Tibial artery (tissue), 4 donors: ENCODE measurements at regions not wholly inside any gene's neighbourhood (a gene's known extent, or its start where the extent isn't known, plus 50 kb on each side); places are given as distances from the start of the nearest gene placed in this dataset.

Experiments used
- DNase-seq, 2 donors: peaks; one replicate each; pipeline ENCODE4 v3.0.0-alpha.2; 2019
- H3K27ac ChIP-seq, 2 donors: fragments of 200-600 bp; sonication (generic) in 1 of 2; 1 replicate in 1 of 2; 2 replicates in 1 of 2; pipeline ENCODE4 v1.5.1; 2018 to 2019; ENCODE audit warnings: mild to moderate bottlenecking in 1 of 2
- H3K27me3 ChIP-seq, 2 donors: fragments of 200-600 bp; sonication (generic) in 1 of 2; one replicate each; pipeline versions ENCODE4 v1.5.1 to v1.6.0; 2016 to 2019
- H3K36me3 ChIP-seq, 3 donors: fragments of 200-600 bp; sonication (generic) in 2 of 3; one replicate each; pipeline ENCODE4 v1.5.1; 2016 to 2019; ENCODE audit warnings: mild to moderate bottlenecking in 2 of 3
- H3K4me1 ChIP-seq, 4 donors: fragments of 200-600 bp; sonication (generic) in 2 of 4; 1 replicate in 3 of 4; 2 replicates in 1 of 4; pipeline ENCODE4 v1.5.1; 2016 to 2019
- H3K4me3 ChIP-seq, 2 donors: fragments of 200-600 bp; sonication (generic) in 1 of 2; 1 replicate in 1 of 2; 2 replicates in 1 of 2; pipeline ENCODE4 v1.5.1; 2018 to 2019; ENCODE audit warnings: mild to moderate bottlenecking in 2 of 2
- H3K9me3 ChIP-seq, 3 donors: fragments of 200-600 bp; sonication (generic) in 1 of 3; one replicate each; pipeline ENCODE4 v1.5.1; 2016 to 2019
- CTCF ChIP-seq, 2 experiments: fragments of 200-600 bp in 1 of 2; fragments of 450-650 bp in 1 of 2; IDR thresholded peaks; one replicate each; pipeline ENCODE4 v1.5.1; 2017 to 2019; ENCODE audit warnings: antibody characterized with exemption in 2 of 2, mild to moderate bottlenecking in 1 of 2, moderate library complexity in 1 of 2
- intact Hi-C: fragments of 100-400 bp; cut with DNase I; formaldehyde crosslinking; loops from one replicate; pipeline ENCODE4 v1.15.0; 2023; ENCODE audit warnings: low total_unique reads

GRCh38 chr13:21929400-21929799, 258.5 kb downstream of the FGF9 start:
- H3K36me3 ChIP-seq: no peaks in the 10 kb centered on the region
- no peak for DNase-seq
- H3K27me3 ChIP-seq: no peaks in the 10 kb centered on the region
- no peak overlapping the region for H3K4me3 ChIP-seq
- no peak overlapping the region for H3K27ac ChIP-seq
- no peaks in the 10 kb centered on the region for H3K9me3 ChIP-seq
- no peak for TF ChIP-seq CTCF (IDR thresholded peaks at IDR 0.05)
- H3K4me1 ChIP-seq: no peaks in the 10 kb centered on the region
- intact Hi-C loops: no loop called here

GRCh38 chr13:21930536-21930935, 259.7 kb downstream of the FGF9 start:
- DNase-seq: no peak
- intact Hi-C loops: no loop called here
- no peaks in the 10 kb centered on the region for H3K36me3 ChIP-seq
- H3K27ac ChIP-seq: no peak overlapping the region
- H3K4me3 ChIP-seq: no peak overlapping the region
- H3K27me3 ChIP-seq: peaks cover 0 to 4% of the 10 kb centered on the region in 2 donors
- TF ChIP-seq CTCF (IDR thresholded peaks at IDR 0.05): no peak
- no peaks in the 10 kb centered on the region for H3K4me1 ChIP-seq
- no peaks in the 10 kb centered on the region for H3K9me3 ChIP-seq

GRCh38 chr13:21932578-21932977, 261.7 kb downstream of the FGF9 start:
- intact Hi-C loops: no loop called here
- no peaks in the 10 kb centered on the region for H3K4me1 ChIP-seq
- no peak for TF ChIP-seq CTCF (IDR thresholded peaks at IDR 0.05)
- H3K27me3 ChIP-seq: peaks cover 0 to 4% of the 10 kb centered on the region in 2 donors
- DNase-seq: no peak
- H3K9me3 ChIP-seq: no peaks in the 10 kb centered on the region
- H3K4me3 ChIP-seq: no peak overlapping the region
- no peaks in the 10 kb centered on the region for H3K36me3 ChIP-seq
- H3K27ac ChIP-seq: no peak overlapping the region

GRCh38 chr13:21932996-21933395, 262.1 kb downstream of the FGF9 start:
- Histone ChIP-seq H3K4me3 (no peak overlapping the region), H3K27ac (no peak overlapping the region), H3K4me1 (no peaks in the 10 kb centered on the region), H3K27me3 (peaks cover 0 to 4% of the 10 kb centered on the region in 2 donors), H3K36me3 (no peaks in the 10 kb centered on the region), H3K9me3 (no peaks in the 10 kb centered on the region)
- DNase-seq: no peak
- intact Hi-C loops: no loop called here
- TF ChIP-seq CTCF (IDR thresholded peaks at IDR 0.05): no peak

GRCh38 chr13:21934284-21934683, 263.4 kb downstream of the FGF9 start:
- intact Hi-C loops: no loop called here
- no peak overlapping the region for H3K27ac ChIP-seq
- no peak for DNase-seq

More at GRCh38 chr13:21934284-21934683, 263.4 kb downstream of the FGF9 start:
- no peaks in the 10 kb centered on the region for H3K9me3 ChIP-seq
- H3K4me1 ChIP-seq: no peaks in the 10 kb centered on the region
- no peaks in the 10 kb centered on the region for H3K36me3 ChIP-seq
- no peak for TF ChIP-seq CTCF (IDR thresholded peaks at IDR 0.05)
- H3K27me3 ChIP-seq: peaks cover 0 to 4% of the 10 kb centered on the region in 2 donors
- H3K4me3 ChIP-seq: no peak overlapping the region
